ENCODE measurements at regions not wholly inside any gene's neighbourhood (a gene's known extent, or its start where the extent isn't known, plus 50 kb on each side); places are given as distances from the start of the nearest gene placed in this dataset.

- TF ChIP-seq RFXAP (CRISPR knock-in tag; IDR thresholded peaks at IDR 0.05; ENCODE audit: borderline replicate concordance) (no peak), KDM2A (CRISPR knock-in tag; IDR thresholded peaks at IDR 0.05; ENCODE audit: borderline replicate concordance, low read depth) (no peak), STAT5B (CRISPR knock-in tag; IDR thresholded peaks at IDR 0.05) (no peak), THAP11 (CRISPR knock-in tag; IDR thresholded peaks at IDR 0.05) (no peak), GPBP1L1 (CRISPR knock-in tag; IDR thresholded peaks at IDR 0.05) (no peak), ZNF280D (CRISPR knock-in tag; IDR thresholded peaks at IDR 0.05) (no peak), ZIK1 (CRISPR knock-in tag; IDR thresholded peaks at IDR 0.05; ENCODE audit: borderline replicate concordance, low read depth) (no peak), ZC3H13 (CRISPR knock-in tag; IDR thresholded peaks at IDR 0.05) (no peak)
- TF ChIP-seq, protein P1, sequence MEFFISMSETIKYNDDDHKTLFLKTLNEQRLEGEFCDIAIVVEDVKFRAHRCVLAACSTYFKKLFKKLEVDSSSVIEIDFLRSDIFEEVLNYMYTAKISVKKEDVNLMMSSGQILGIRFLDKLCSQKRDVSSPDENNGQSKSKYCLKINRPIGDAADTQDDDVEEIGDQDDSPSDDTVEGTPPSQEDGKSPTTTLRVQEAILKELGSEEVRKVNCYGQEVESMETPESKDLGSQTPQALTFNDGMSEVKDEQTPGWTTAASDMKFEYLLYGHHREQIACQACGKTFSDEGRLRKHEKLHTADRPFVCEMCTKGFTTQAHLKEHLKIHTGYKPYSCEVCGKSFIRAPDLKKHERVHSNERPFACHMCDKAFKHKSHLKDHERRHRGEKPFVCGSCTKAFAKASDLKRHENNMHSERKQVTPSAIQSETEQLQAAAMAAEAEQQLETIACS (CRISPR knock-in tag; IDR thresholded peaks at IDR 0.05): no peak
Measured at GRCh38 chr5:86523718-86524117, 94.0 kb upstream of the COX7C start (continued).

All from HepG2 (cell line).